B cell (primary cell): ENCODE measurements at regions not wholly inside any gene's neighbourhood (a gene's known extent, or its start where the extent isn't known, plus 50 kb on each side); places are given as distances from the start of the nearest gene placed in this dataset.

Experiments
- ATAC-seq: fragments of 200-7000 bp; cut with Tn5 transposase; one replicate; pipeline ENCODE4 v1.10.0; 2021; ENCODE audit warnings: low read depth, mild to moderate bottlenecking, moderate number of reproducible peaks, moderate library complexity
- CTCF ChIA-PET: fragments of 350-600 bp; sonication (Branson Sonifier 250); formaldehyde crosslinking; loops from one replicate; lab custom pipeline; 2021; ENCODE audit warnings: antibody characterized with exemption, inconsistent platforms; lab: Charles Lee
- POLR2A ChIA-PET: fragments of 350-600 bp; sonication (Branson Sonifier 250); formaldehyde crosslinking; loops from one replicate; lab custom pipeline; 2021; ENCODE audit warnings: antibody characterized with exemption; lab: Charles Lee
- DNase-seq: peaks from one replicate; pipeline ENCODE4 v3.0.0; 2013
- H2AFZ ChIP-seq: 2 replicates; pipeline ENCODE4 v1.6.1; 2012; ENCODE audit warnings: mild to moderate bottlenecking, low read depth, low read length; ENCODE audit not compliant: insufficient read depth, poor library complexity, severe bottlenecking
- H3K27ac ChIP-seq, 2 donors: 1 replicate in 1 of 2; 2 replicates in 1 of 2; pipeline ENCODE4 v1.5.1; 2012 to 2013; ENCODE audit warnings: low read length in 2 of 2, mild to moderate bottlenecking in 2 of 2, moderate library complexity in 1 of 2
- H3K27me3 ChIP-seq, 4 experiments: fragments of 200-600 bp in 1 of 4; sonication (generic) in 1 of 4; replicated peaks in 1 of 4; 1 replicate in 2 of 4; 2 replicates in 2 of 4; pipeline versions ENCODE4 v1.6.1 to v1.7.0; 2013 to 2016; ENCODE audit warnings: low read length in 3 of 4, mild to moderate bottlenecking in 2 of 4, mixed read lengths in 1 of 4, moderate library complexity in 1 of 4; ENCODE audit not compliant: insufficient read depth in 4 of 4, control insufficient read depth in 3 of 4; ENCODE audit errors: control extremely low read depth in 1 of 4
- H3K36me3 ChIP-seq, 2 experiments: replicated peaks in 1 of 2; 1 replicate in 1 of 2; 2 replicates in 1 of 2; pipeline versions ENCODE4 v1.6.1 to v1.7.1; 2013; ENCODE audit warnings: low read length in 1 of 2; ENCODE audit not compliant: insufficient read depth in 2 of 2, control insufficient read depth in 1 of 2; ENCODE audit errors: control extremely low read depth in 1 of 2, extremely low read depth in 1 of 2
- H3K4me1 ChIP-seq, 2 donors: fragments of 200-600 bp in 1 of 2; sonication (generic) in 1 of 2; 1 replicate in 1 of 2; 2 replicates in 1 of 2; pipeline versions ENCODE4 v1.5.1 to v1.6.1; 2013 to 2017; ENCODE audit warnings: low read length in 2 of 2; ENCODE audit not compliant: control insufficient read depth in 2 of 2, insufficient read depth in 2 of 2
- H3K4me2 ChIP-seq: replicated peaks from 2 replicates; pipeline ENCODE3; 2012; ENCODE audit warnings: mild to moderate bottlenecking, low read depth, low read length; ENCODE audit not compliant: poor library complexity, severe bottlenecking
- H3K4me3 ChIP-seq, 5 experiments: fragments of 200-600 bp in 1 of 5; sonication (generic) in 1 of 5; 1 replicate in 3 of 5; 2 replicates in 2 of 5; pipeline versions ENCODE4 v1.5.1 to v1.7.0; 2011 to 2016; ENCODE audit warnings: low read length in 4 of 5, mild to moderate bottlenecking in 4 of 5, low read depth in 2 of 5, control low read depth in 1 of 5, moderate library complexity in 1 of 5; ENCODE audit not compliant: insufficient read depth in 1 of 5; ENCODE audit errors: control extremely low read depth in 1 of 5, extremely low read depth in 1 of 5
- H3K79me2 ChIP-seq: fragments of 200-600 bp; sonication (generic); one replicate; pipeline ENCODE4 v1.6.0; 2016; ENCODE audit warnings: low read length; ENCODE audit not compliant: control insufficient read depth, insufficient read depth
- H3K9ac ChIP-seq: fragments of 200-600 bp; sonication (generic); 2 replicates; pipeline ENCODE4 v1.6.1; 2017; ENCODE audit warnings: mild to moderate bottlenecking, low read length, moderate library complexity
- H3K9me3 ChIP-seq, 3 donors: one replicate each; pipeline versions ENCODE4 v1.6.1 to v1.7.1; 2013; ENCODE audit warnings: low read length in 2 of 3; ENCODE audit not compliant: control insufficient read depth in 2 of 3, insufficient read depth in 1 of 3; ENCODE audit errors: control extremely low read depth in 1 of 3
- H4K20me1 ChIP-seq: 2 replicates; pipeline ENCODE4 v1.6.0; 2012; ENCODE audit warnings: mild to moderate bottlenecking, low read length; ENCODE audit not compliant: insufficient read depth, control insufficient read depth, poor library complexity, severe bottlenecking
- H3K27ac Mint-ChIP-seq: one replicate; pipeline ENCODE4 v1.8.0; 2021; ENCODE audit warnings: mixed read lengths
- H3K27me3 Mint-ChIP-seq: one replicate; pipeline ENCODE4 v1.8.0; 2021; ENCODE audit warnings: mixed read lengths
- H3K4me1 Mint-ChIP-seq: one replicate; pipeline ENCODE4 v1.8.0; 2021; ENCODE audit warnings: mixed read lengths
- H3K4me3 Mint-ChIP-seq: one replicate; pipeline ENCODE4 v1.8.0; 2021; ENCODE audit warnings: mixed read lengths
- H3K9me3 Mint-ChIP-seq: one replicate; pipeline ENCODE4 v1.8.0; 2022; ENCODE audit warnings: mixed read lengths; ENCODE audit not compliant: insufficient read depth
- CTCF ChIP-seq: fragments of 200-600 bp; IDR thresholded peaks from one replicate; pipeline ENCODE4 v1.8.0; 2022; ENCODE audit warnings: antibody characterized with exemption, mild to moderate bottlenecking
- EZH2 ChIP-seq: IDR thresholded peaks from 2 replicates; pipeline ENCODE4 v1.6.1; 2012; ENCODE audit warnings: borderline replicate concordance, low read depth, mild to moderate bottlenecking, moderate library complexity, low read length; ENCODE audit not compliant: insufficient read depth, poor library complexity, severe bottlenecking
- WGBS: methylation state at CpG from one replicate; pipeline ENCODE4 v1.1.5; 2013; ENCODE audit warnings: missing lambda C conversion rate; ENCODE audit not compliant: insufficient coverage; 5-methylcytosine and 5-hydroxymethylcytosine counted together
- intact Hi-C: fragments of 100-400 bp; cut with micrococcal nuclease; formaldehyde crosslinking; loops from one replicate; pipeline ENCODE4 v1.10.0; 2022

DNA sequence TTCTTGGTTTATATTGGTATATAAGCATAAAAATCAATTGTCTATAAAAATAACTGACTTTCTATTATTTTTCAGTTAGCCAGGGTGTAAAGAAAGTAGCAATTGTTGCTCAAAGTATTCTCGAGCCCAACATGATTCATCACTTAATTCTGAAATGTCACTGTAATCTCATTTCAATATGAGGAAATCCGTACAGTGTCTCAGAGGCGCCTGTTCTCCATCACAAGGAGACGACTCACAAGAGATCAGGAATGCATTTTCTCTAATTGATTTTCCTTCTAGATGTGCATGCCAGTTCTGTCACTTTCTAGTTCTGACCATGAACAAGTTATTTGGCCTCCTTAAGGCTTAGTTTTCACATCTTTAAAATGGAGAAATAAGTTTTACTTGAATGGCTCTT is 753.1 kb downstream of the MAFB start:
- H4K20me1 ChIP-seq: no peaks in the 10 kb centered on the region
- H3K4me3 ChIP-seq: no peak overlapping the region
- POLR2A ChIA-PET: no interaction called here
- Mint-ChIP-seq H3K9me3 (no peaks in the 10 kb centered on the region), H3K27me3 (peaks cover 19% of the 10 kb centered on the region), H3K4me1 (no peaks in the 10 kb centered on the region), H3K4me3 (no peak overlapping the region), H3K27ac (no peak overlapping the region)
- no peaks in the 10 kb centered on the region for H3K4me1 ChIP-seq
- ATAC-seq (no peak), DNase-seq (no peak)
- CTCF ChIA-PET: no interaction called here
- H3K79me2 ChIP-seq: no peaks in the 10 kb centered on the region
- 100% methylated on average over 3 of the region's 4 CpGs for WGBS
- no peaks in the 10 kb centered on the region for H3K36me3 ChIP-seq
- no peaks in the 10 kb centered on the region for H3K27me3 ChIP-seq
- TF ChIP-seq CTCF: no peak
- no peak for TF ChIP-seq EZH2
- H2AFZ ChIP-seq: no peak overlapping the region
- intact Hi-C loops: no loop called here
- H3K9ac ChIP-seq: no peak overlapping the region
- no peaks in the 10 kb centered on the region for H3K9me3 ChIP-seq
- no peak overlapping the region for H3K4me2 ChIP-seq
- H3K27ac ChIP-seq: no peak overlapping the region

DNA sequence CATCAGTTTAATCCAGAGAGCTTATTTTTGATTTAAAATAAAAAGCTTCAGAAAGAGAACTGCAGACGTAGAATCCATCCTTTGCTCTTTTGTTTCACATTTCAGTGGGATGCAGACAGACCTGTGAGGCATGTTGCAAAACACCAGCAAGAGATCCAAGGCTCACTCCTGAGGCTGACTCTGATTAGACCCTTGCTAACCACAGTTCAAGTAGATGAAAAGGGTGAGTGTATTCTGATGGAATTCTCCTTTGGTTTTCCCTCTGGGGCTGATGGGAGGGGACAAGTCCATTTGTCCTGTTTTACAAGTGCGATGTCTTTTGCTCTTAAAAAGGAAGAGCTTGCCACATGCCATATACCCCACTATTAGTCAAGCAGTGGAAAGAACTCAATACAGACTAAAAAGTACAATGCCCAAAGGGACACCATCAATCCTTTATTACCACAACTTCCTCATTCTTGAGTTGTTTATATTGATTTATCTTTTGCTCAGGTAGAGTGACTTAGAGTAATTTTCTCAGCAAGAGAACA is 772.7 kb downstream of the MAFB start:
- Histone ChIP-seq H3K4me2 (no peak overlapping the region), H3K36me3 (no peaks in the 10 kb centered on the region), H3K27ac (no peak overlapping the region), H3K4me3 (no peak overlapping the region), H4K20me1 (no peaks in the 10 kb centered on the region), H3K79me2 (no peaks in the 10 kb centered on the region), H3K27me3 (peaks cover 0 to 7% (median 0%) of the 10 kb centered on the region in 4 experiments), H3K9ac (no peak overlapping the region), H3K4me1 (no peaks in the 10 kb centered on the region), H3K9me3 (no peaks in the 10 kb centered on the region), H2AFZ (no peak overlapping the region)
- ChIA-PET CTCF (no interaction called here), POLR2A (no interaction called here)
- no peak overlapping the region for H3K27ac Mint-ChIP-seq
- peaks cover 4% of the 10 kb centered on the region for H3K27me3 Mint-ChIP-seq
- H3K9me3 Mint-ChIP-seq: no peaks in the 10 kb centered on the region
- H3K4me1 Mint-ChIP-seq: no peaks in the 10 kb centered on the region
- DNase-seq (no peak), ATAC-seq (no peak)
- 90% methylated on average over 1 of the region's 2 CpGs for WGBS
- intact Hi-C loops: no loop called here
- TF ChIP-seq CTCF (no peak), EZH2 (no peak)
- H3K4me3 Mint-ChIP-seq: no peak overlapping the region
